Gastrocnemius medialis (tissue), 4 donors: ENCODE measurements at regions not wholly inside any gene's neighbourhood (a gene's known extent, or its start where the extent isn't known, plus 50 kb on each side); places are given as distances from the start of the nearest gene placed in this dataset.

ENCODE experiments used
- ATAC-seq, 2 donors: fragments of 150-250 bp; one replicate each; pipeline ENCODE4 v1.9.1; 2016
- DNase-seq, 2 donors: peaks; one replicate each; pipeline ENCODE4 v3.0.0-alpha.2; 2019
- H3K27ac ChIP-seq, 4 donors: fragments of 200-600 bp; sonication (generic); 1 replicate in 1 of 4; 2 replicates in 3 of 4; pipeline ENCODE4 v1.5.1; 2016 to 2018; ENCODE audit warnings: mild to moderate bottlenecking in 2 of 4, moderate library complexity in 1 of 4
- H3K27me3 ChIP-seq, 3 donors: fragments of 200-600 bp; sonication (generic) in 2 of 3; 1 replicate in 1 of 3; 2 replicates in 2 of 3; pipeline versions ENCODE4 v1.5.1 to v1.6.0; 2016 to 2019; ENCODE audit warnings: mild to moderate bottlenecking in 1 of 3, moderate library complexity in 1 of 3
- H3K36me3 ChIP-seq, 2 donors: fragments of 200-600 bp; sonication (generic) in 1 of 2; one replicate each; pipeline ENCODE4 v1.5.1; 2017 to 2018
- H3K4me1 ChIP-seq, 2 donors: fragments of 200-600 bp; sonication (generic) in 1 of 2; one replicate each; pipeline ENCODE4 v1.5.1; 2016 to 2017; ENCODE audit warnings: mild to moderate bottlenecking in 2 of 2
- H3K4me3 ChIP-seq, 4 donors: fragments of 200-600 bp; sonication (generic) in 3 of 4; 1 replicate in 1 of 4; 2 replicates in 3 of 4; pipeline ENCODE4 v1.5.1; 2016 to 2019; ENCODE audit warnings: mild to moderate bottlenecking in 2 of 4
- H3K9me3 ChIP-seq, 3 donors: fragments of 200-600 bp; sonication (generic) in 2 of 3; 1 replicate in 1 of 3; 2 replicates in 2 of 3; pipeline ENCODE4 v1.5.1; 2016 to 2019
- CTCF ChIP-seq, 5 experiments: fragments of 450-650 bp in 3 of 5; fragments of 200-600 bp in 2 of 5; sonication (generic) in 2 of 5; IDR thresholded peaks in 4 of 5; conservative IDR thresholded peaks in 1 of 5; 1 replicate in 4 of 5; 2 replicates in 1 of 5; pipeline ENCODE4 v1.5.1; 2016 to 2019; ENCODE audit warnings: antibody characterized with exemption in 5 of 5, mild to moderate bottlenecking in 3 of 5, moderate library complexity in 3 of 5
- POLR2A ChIP-seq, 2 donors: fragments of 450-650 bp; IDR thresholded peaks; one replicate each; pipeline ENCODE4 v1.6.1; 2017; ENCODE audit warnings: antibody characterized with exemption in 2 of 2, mild to moderate bottlenecking in 2 of 2, moderate library complexity in 2 of 2
- in situ Hi-C, 4 donors: fragments of 200-750 bp; cut with MboI; loops; one replicate each; pipeline versions ENCODE4 v1.15.0 to v1.8.0; 2017; ENCODE audit warnings: low sequenced_read_pairs in 4 of 4
- intact Hi-C: fragments of 100-400 bp; cut with DNase I; formaldehyde crosslinking; loops from one replicate; pipeline ENCODE4 v1.15.1; 2023; ENCODE audit warnings: low total_unique reads

GRCh38 chr13:55410398-55411330 lies 1730.1 kb upstream of the PRR20A start:
- DNase-seq (no peak), ATAC-seq (no peak)
- in situ Hi-C loops, result no loop called here
- TF ChIP-seq CTCF (IDR thresholded peaks at IDR 0.05 in 4 of 5, conservative IDR thresholded peaks at IDR 0.05 in 1 of 5) (no peak), POLR2A (IDR thresholded peaks at IDR 0.05) (no peak)
- no peaks in the 10 kb centered on the region for H3K36me3 ChIP-seq
- no peaks in the 10 kb centered on the region for H3K27me3 ChIP-seq
- H3K4me1 ChIP-seq, result no peaks in the 10 kb centered on the region
- no peak overlapping the region for H3K4me3 ChIP-seq
- no peak overlapping the region for H3K27ac ChIP-seq
- intact Hi-C loops, result no loop called here
- no peaks in the 10 kb centered on the region for H3K9me3 ChIP-seq

DNA sequence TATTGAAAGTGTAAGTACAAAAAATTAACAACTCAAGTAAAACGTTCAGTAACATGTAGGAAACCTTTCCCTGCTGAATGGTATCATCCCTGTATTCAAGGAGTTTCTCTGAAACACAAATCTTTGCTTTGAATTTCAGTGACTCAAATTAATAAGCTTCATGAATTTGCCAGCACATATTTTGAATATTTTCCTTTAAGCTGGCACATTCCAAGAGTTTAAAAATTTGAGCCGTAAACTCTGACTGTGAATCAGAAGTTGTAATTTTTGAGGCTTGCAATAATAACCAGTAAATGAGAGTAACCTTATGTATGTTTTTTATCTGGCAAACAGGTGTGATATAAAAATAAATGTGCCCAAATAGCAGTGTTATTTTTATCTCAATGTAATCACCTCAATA lies 1722.6 kb upstream of the PRR20A start:
- DNase-seq (no peak), ATAC-seq (no peak)
- H3K4me3 ChIP-seq, result no peak overlapping the region
- TF ChIP-seq CTCF (IDR thresholded peaks at IDR 0.05 in 4 of 5, conservative IDR thresholded peaks at IDR 0.05 in 1 of 5) (no peak), POLR2A (IDR thresholded peaks at IDR 0.05) (no peak)
- in situ Hi-C loops (no loop called here), intact Hi-C loops (no loop called here)
- H3K9me3 ChIP-seq, result no peaks in the 10 kb centered on the region
- H3K4me1 ChIP-seq, result no peaks in the 10 kb centered on the region
- H3K27me3 ChIP-seq, result no peaks in the 10 kb centered on the region
- no peak overlapping the region for H3K27ac ChIP-seq
- no peaks in the 10 kb centered on the region for H3K36me3 ChIP-seq

DNA sequence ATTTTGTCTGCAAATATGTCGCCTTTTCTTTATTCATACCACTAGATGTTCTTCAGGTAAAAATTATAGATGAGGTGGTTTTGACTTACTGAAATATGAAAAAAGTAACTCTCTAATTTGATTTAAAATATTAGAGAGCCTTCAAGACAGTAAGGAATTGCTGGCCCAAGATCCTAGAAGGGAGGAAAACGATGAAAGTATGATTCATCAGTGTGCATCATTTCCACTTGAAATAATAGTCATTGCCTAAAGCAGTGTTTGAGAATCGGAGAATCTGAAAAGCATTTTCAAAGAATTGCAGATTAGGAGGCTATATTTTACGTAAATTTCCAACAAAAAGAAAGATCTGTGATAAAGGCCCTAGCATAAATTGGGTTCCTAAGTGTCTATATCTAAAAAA lies 1707.9 kb upstream of the PRR20A start:
- intact Hi-C loops (no loop called here), in situ Hi-C loops (no loop called here)
- Histone ChIP-seq H3K36me3 (no peaks in the 10 kb centered on the region), H3K4me1 (no peaks in the 10 kb centered on the region), H3K27ac (no peak overlapping the region), H3K27me3 (no peaks in the 10 kb centered on the region), H3K4me3 (no peak overlapping the region), H3K9me3 (no peaks in the 10 kb centered on the region)
- no peak for TF ChIP-seq POLR2A (IDR thresholded peaks at IDR 0.05)
- no peak for TF ChIP-seq CTCF (IDR thresholded peaks at IDR 0.05 in 4 of 5, conservative IDR thresholded peaks at IDR 0.05 in 1 of 5)
- no peak for DNase-seq
- ATAC-seq, result no peak

DNA sequence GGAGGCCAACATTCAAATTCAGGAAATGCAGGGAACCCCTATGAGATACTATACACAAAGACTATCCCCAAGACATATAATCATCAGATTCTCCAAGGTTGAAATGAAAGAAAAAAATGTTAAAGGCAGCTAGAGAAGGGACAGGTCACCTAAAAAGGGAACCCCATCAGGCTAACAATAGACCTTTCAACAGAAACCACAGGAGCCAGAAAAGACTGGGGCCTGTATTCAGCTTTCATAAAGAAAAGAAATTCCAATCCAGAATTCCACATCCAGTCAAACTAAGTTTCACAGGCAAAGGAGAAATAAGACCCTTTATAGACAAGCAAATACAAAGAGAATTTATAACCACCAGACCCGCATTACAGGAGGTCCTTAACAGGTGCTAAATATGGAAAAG lies 1703.6 kb upstream of the PRR20A start:
- intact Hi-C loops (no loop called here), in situ Hi-C loops (no loop called here)
- ATAC-seq, result no peak
- Histone ChIP-seq H3K27me3 (no peaks in the 10 kb centered on the region), H3K4me3 (no peak overlapping the region), H3K4me1 (no peaks in the 10 kb centered on the region), H3K9me3 (no peaks in the 10 kb centered on the region), H3K36me3 (no peaks in the 10 kb centered on the region), H3K27ac (no peak overlapping the region)
- TF ChIP-seq CTCF (IDR thresholded peaks at IDR 0.05 in 4 of 5, conservative IDR thresholded peaks at IDR 0.05 in 1 of 5), result no peak
- no peak for TF ChIP-seq POLR2A (IDR thresholded peaks at IDR 0.05)
- no peak for DNase-seq
